ENCODE measurements at regions not wholly inside any gene's neighbourhood (a gene's known extent, or its start where the extent isn't known, plus 50 kb on each side); places are given as distances from the start of the nearest gene placed in this dataset.
A peak's percentile ranks its signal among the peaks of the same experiment; 100 is the strongest.

DNA sequence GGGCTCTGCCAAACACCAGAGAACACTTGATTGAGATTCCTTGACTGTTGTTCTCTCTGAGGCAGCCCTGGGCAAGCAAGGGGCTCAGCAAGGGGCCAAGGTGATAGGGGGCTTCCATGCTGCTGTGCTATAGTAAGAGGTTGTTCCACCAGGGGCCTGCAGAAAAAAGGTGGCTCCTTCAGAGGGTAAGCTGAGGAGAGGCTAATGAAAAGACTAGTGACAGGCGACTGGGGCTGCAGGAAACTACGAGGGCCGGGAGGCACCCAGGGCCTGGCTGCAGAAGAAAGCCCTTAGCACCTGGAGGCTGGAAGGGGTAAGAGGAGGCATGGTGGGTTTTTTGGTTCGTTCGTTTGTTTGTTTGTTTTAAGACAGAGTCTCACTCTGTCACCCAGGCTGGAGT is 88.0 kb upstream of the CTNNA1 start:
- DNase-seq = no peak

DNA sequence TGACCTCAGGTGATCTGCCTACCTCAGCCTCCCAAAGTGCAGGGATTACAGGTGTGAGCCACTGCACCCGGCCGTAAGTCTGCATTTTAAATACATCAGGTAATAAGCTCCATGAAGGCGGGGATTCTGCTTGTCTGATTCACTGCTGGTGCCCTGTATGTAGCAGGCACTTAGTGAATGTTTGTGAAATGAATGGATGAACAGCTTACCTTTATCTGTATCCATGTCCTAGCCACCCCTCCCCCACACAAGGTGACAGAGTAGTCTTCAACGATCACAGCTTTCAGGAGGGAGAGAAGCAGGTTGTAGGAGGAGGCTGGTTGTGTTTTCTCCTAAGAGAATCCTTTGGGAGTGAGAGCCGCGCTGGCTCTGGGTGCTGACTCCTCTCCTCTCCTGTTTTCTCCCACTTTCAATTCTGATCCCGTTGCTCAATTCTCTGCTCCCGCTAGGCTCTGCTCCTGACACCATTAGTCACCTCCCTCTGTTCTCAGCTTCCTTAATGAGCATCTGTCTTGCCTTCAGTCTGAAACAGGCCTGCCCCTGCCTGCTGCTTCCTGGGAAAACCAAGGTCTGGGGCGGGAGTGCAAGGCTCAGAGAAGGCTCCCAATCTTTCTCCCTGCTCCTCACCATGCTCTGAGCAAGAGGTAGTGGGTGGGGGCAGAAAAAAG is 88.8 kb upstream of the CTNNA1 start:
- no peak for DNase-seq

DNA sequence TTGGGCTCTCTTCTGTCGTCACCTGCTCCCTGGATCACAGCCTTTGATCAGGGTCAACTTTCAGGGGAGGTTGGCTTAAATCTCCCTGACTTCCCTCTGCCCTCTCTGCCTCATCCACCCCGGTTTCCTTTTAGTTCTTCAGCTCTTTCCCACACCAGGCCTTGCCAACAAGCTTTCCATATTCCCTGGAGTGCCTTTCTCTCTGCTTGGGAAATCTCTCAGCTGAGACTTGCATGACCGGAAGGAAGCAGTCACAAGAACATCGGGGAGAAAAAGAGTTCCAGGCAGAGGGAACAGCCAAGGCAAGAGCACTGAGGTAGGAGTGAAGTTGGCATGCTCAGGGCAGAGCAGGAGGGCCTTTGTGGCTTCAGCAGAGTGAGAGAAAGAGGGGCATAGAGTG is 88.4 kb upstream of the HSPA9 start:
- DNase-seq = no peak

DNA sequence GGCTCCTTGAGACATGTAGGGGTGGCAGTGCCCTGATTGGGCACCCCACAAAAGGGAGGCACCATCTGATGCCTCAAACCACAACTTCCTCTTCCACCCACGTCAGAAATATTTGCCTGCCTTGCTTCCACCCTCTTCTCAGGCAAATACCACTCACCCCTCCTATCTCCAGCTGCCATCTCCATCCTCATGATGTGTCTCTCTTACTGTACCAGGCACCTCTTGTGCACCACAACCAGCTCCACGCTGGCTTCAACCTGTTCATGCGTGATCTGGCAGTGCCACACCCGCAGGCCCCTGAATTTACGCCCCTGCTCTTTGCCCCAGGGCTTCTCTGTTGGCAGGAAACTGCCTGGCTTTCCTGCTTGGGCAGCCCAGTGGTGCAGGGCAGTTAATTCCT is 87.8 kb upstream of the HSPA9 start:
- no peak for DNase-seq

DNA sequence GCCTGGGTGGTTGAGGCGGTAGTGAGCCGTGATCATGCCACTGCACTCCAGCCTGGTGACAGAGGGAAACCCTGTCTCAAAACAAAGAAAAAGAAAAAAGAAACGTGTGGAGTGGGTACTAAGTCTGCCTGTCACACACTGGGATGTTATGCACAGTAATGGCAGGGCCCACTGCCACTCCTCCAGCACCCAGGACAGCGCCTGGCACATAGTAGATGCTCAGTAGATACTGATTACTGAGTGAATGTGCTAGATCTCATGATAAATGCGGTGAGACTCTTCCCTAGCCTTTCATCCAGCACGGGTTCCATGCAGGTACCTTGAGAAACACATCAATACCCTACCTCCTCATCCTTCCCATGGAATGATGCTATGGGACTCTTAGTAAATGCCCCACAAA is 87.4 kb upstream of the HSPA9 start:
- DNase-seq = no peak

DNA sequence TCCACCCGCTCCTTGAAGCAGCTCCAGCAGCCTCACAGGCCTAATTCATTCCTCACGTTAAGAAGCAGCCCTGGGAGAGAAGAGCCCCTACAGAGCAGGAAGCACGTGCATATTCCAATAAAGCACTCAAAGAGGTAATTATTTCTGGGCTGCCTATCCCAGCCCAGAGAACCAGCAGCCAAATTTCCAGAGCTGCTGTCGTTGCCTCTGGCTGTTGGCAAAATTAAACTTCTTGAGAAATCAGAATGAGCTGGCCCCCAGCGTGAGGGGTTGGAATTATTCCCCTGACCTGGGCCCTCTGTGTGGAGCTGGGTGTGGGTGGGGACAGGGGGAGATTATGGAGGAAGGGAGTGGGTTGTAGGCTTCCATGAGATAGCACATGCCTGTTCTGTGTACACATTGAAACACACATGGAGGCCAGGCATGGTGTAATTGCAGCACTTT is 86.8 kb upstream of the HSPA9 start:
- DNase-seq = peak; percentile 27

DNA sequence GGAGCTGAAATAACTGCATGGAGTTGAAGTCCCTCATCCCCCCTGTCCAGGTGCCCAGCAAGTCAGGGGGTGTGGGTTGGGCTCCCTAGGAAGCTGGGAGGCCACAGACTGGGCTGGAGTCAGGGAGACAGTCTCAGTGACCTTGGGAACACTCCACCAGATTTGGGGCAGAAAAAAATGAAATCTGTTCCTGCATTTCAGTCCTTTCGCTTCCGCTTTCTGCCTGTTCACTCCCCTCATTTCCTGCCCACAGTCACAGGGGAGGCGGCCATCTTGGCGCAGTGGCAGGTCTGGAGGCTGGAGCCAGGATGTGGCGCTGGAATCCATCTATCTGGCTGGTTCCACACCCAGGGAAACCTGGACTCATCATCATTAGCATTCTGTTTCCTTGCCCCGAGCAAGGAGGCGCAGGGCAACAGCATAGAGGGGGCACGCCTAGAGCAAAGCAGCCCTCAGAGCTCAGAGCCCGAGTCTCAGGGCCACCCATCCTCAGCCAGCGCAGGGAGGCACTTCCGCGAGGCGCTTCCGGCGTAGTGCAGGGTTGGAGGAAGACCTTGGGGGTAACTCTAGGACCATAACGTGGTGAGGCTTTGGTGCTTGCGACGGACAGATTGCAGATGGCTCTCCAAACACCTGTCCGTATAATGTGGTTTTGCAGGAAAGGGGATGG is 86.2 kb upstream of the HSPA9 start:
- no peak for DNase-seq

DNA sequence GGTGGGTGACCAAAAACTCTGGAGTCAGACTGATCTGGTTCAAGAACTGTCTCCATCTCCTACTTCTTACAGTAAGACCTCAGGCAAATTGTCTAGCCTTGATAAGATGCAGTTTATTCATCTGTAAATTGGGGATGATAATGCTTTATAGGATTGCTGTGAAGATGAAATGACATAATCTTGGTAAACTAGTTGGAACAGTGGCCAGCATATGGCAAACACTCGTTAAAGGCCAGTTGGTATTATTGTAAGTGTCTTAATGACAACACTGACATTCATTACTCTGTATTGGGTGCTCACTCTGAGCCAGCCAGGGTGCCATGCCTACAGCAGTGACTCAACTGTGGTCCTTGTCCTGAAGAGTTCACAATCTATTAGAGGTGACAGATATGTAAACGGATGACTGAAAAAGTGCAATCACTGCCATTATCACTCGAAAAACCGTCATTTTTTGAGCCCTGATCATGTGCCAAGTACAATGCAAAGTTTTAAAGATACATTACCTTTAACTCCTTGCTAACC is 84.9 kb upstream of the HSPA9 start:
- no peak for DNase-seq

DNA sequence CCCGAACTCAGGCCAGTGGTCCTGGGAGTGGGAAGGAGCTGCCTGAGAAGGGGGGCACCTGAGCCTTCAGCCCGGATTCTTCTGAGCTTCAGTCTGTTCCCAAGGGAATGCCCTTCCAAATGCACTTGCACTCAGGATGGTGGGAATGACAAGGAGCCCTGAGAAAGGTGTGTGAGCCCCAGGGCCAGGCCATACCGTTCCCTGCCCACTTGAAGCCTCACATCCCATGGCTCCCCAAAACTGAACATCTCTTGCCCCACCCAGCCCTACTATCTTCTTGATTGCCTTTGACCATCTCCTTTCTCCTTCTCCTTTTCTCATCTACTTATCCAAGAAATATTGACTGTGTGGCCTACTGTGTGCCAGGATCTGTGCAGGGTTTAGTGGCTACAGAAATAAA is 84.4 kb upstream of the HSPA9 start:
- DNase-seq = no peak

DNA sequence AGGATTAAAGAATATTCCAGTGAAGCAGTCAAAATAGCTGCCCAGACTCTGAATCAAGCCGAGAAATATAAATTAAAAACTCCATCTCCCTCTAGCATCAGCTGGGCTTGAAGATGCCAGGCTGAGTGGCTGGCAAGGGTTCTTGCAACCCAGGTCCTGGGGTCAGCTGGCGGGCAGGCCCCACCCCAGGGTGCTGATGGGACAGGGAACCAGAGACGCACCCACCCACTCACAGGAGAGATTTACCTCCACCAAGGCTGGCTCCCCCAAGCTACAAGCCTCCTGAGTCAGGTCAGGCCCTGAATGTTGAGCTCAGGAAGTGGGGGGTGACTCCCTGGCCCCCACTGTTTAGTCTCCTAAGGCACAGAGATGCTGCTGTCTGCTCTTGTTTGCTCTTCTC is 83.9 kb upstream of the HSPA9 start:
- DNase-seq = no peak

DNA sequence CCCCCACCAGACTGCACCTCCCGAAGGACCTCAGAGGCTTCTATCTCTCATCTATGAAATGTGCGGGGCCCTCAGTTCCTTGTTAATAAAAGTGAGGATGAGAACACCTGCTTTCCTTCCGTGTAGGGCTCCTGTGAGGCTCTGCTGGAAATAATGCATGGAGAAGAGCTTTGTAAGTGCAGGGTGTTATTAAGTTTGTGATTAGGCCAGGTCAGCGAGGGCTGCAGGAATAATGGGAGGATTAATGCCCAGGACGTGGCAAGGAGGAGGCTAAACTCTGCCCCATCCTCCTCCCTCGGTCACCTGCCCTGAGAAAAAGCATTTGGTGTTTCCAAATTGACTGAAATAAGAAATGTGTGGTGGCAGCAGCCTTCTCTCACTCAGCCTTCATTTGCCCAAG is 83.5 kb upstream of the HSPA9 start:
- no peak for DNase-seq

DNA sequence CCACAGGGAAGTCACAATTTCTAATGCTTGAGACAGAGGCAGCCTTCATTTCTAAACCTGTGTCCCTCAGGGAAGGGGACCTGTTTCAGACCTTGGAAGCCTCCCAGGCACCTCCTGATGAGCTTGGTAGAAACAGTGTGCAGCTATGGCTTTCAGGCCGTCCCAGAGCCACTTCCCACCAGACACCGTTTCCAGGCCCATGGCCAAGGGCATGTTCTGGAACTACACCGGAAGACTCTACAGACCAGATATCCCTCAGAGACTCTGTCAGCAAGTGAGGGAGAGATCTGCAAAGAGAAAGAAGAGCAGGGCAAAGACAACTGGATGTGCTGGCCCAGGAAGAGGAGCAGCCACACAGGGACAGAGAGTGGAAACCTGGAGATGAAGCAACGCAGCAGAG is 82.2 kb upstream of the HSPA9 start:
- DNase-seq = no peak

DNA sequence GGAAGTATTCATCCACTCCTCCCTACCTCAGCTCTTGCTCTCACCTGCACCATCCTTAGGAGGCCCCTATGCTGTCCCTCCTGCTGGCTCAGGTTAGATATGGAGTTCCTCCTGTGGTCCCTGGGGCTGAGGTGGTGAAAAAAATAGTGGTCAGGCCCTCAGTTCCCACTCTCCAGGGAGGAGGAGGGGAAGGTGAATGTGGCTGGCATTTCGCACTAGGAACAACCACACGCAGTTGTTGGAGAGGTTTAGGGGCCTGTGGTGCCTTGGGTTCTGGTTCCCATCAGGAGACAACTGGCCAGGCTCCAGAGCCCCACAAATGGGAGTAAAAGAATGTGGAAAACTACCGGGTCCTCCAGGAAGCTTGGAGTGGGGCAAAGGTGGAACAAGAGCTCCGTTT is 81.7 kb upstream of the HSPA9 start:
- DNase-seq = no peak

DNA sequence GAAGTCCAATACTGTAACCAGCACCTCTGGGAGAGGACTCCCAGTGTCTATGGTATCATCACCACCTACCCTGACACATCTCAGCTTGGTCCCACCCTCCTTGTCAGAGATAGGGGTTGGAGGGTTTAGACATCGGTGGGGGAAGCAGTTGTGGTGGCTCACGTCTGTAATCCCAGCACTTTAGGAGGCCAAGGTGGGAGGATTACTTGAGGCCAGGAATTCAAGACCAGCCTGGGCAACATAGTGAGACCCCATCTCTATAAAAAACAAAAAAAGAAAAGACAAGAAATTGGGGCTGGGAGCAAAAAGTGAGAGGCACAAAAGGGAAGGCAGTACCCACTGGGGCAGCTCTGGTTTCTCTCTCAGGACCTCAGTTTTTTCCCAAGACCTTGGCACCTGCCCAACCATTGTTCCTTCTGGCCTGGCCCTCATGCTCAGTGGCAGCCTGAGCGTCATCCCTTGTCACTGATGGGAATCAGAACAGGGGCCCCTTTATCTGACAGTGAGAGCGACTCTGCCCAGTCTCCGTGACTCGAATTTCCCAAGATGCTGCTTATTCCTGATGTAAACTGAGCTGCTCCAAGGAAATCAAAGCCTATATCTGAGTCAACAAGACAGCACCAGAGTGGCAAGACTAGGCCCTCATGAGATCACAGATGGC is 80.5 kb upstream of the HSPA9 start:
- peak; percentile 62 for DNase-seq

DNA sequence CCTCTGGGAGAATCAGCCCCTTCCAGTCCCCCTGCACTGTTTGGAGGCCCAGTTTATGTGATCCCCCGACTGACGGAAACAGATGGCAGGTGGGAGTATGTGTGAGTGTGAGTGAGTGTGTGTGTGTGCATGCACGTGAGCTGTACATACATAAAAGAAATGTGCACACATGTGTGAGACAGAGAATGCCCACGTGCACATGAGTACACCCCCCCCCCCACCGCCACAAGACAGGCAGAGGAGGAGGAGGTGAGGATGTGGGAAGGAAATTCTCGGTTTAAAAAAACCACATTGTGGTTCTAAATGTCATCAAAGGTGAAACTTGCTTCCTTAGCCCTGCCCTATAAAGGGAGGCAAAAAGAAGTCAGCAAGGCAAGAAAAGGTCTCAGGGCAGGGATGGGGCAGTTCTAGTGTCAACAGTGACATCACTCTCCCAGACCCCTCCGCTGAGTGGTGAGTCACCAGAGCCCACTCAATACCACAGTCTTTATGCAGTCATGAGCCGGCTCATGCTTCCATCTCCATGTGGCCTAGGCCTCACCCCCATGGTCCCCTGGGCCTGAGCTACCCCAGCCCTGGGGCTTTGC is 79.2 kb upstream of the HSPA9 start:
- DNase-seq = no peak

DNA sequence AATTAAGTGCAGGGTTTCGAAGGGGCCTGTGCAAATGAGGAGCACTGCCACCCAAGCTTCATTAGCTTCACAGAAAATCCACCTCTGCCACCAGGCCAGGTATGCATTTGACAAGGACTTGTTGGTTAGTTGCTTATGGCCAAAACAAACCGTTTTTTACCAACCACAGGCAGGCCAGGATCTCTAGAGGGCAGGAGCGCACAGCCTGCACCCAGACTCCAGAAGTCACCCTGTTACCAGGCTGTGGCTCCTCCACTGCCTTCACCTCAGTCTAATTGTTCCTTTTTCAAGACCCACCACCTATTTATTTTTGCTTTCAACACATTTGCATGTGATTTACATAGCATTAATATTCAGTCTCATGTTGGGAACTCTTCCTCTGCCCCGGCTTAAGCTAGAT is 78.3 kb upstream of the HSPA9 start:
- DNase-seq = no peak

DNA sequence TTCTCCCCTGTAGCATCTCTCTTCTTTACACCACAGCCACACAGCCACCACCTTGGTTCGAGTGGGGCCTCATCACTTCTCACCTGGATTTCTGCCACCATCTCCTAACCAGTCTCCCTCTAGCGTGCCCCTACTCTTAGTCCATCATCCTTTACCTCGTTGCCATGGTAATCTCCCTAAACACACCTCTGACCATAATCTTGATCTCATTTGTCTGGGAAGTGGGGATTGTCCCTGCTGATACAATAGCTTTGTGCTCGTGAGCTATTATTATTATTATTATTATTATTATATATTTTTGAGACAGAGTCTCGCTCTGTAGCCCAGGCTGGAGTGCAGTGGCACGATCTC is 76.5 kb upstream of the HSPA9 start:
- DNase-seq = no peak

DNA sequence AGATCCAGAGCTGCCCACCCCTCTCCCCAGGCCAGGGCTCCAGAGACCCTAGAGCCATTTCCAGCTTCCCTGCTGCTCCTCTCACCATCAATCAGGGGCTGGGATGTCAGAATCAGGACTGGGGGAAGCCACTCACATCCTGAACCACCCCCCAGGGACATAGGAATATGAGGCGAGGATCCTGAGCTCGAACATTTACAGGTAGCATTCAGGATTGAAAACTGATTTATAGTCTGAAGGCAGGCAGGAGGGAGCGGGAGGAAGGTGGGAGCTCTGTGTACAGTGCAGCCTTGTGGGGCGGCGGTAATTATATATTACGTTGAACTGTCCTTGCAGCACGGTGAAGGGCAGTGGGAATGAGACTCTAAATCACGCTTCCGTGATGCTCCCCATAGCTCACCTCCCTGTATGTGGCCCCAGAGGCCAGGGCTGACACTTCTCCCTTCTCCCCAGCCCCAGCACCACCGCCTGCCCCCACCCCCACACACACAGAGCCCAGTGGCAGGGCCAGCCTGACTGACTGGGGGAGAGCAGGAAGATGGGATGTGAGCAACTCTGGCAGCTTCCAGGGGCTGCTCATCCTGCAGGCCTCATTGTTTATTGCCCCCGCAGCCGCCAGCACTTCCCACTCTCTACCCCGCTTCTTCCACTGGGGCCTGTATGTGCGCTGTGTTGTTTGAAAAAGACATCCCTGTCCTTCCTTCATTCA is 76.0 kb upstream of the HSPA9 start:
- no peak for DNase-seq

DNA sequence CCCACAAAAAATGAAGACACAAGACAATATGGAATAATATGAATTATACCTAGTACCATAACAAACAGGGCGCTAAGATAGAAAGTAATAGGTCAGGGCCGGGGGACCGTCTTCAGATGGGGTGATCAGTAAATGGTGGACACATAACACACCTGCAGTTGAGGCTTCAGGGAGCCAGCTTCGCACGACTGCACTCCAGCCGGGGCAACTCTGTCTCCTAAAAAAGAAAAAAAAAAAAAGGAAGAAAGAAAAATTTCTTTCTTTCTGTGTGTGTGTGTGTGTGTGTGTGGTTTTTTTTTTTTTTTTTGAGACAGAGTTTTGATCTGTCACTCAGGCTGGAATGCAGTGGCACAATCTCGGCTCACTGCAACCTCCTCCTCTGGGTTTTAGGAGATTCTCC is 75.0 kb upstream of the HSPA9 start:
- DNase-seq = no peak

DNA sequence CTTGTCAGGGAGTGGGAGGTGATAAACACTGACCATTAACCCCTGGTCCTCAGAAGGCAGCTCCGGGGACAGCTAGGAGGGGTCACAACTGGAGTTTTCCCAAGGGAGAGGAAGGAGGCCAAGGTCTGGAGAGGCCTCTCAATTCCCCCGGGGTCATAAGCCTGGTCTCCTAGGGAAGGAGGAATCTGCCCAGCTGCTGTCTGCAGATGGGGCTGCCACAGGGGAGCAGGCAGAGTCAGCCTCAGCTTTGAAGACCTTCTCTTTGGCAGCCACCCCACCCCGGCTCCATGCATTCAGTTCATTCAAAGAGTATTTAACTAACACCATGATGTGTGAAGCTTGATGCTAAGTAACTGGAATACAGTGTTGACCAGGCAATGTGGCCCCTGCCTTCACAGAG is 74.6 kb upstream of the HSPA9 start:
- no peak for DNase-seq

DNA sequence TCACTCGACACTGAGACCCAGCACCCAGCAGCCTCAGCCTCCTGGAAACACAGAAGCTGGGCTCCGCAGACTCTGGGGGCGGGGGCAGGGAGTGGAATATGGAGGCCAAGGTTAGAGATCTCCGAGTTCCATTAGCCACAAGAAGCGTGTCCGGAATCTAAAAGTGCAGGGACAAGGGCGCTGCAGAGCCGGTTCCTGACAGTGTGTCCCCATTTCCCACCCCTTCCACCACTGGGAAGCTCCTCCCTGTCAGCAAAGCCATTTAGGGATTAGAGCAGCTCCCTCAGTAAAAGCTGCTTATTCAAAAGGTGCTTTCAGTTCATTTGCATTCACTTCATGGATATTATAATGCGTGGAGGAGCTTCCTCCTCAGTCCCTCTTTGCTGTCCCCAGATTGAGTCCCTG is 74.1 kb upstream of the HSPA9 start:
- DNase-seq = no peak

DNA sequence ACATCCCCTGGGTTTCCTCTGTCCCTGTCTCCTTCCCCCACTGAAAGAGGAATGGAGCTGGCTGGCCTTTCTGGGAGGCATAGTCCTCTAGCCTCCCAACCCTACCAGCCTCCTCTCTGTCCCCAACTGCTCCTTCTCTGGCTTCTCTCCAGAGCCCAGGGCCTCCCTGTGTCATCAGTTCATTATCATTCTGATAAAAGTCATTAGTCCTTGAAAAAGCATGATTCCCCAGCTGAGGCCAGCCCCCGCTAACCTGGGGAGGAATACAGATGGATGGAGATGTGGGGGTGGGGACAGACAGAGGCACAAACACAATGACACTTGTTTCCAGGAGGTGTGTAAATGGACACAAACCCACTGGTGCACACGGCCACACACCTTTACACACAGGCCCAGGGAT is 73.6 kb upstream of the HSPA9 start:
- DNase-seq = no peak
